ENCODE measurements at regions not wholly inside any gene's neighbourhood (a gene's known extent, or its start where the extent isn't known, plus 50 kb on each side); places are given as distances from the start of the nearest gene placed in this dataset.

GRCh38 chr6:132084811-132085509 lies 133.8 kb upstream of the CCN2 start:
- DNase-seq (ENCODE audit: insufficient read length, low spot score, missing footprints) = peak; percentile 37
- Histone ChIP-seq H3K9me3 (ENCODE audit: low read depth, low read length) (no peaks in the 10 kb centered on the region), H2AFZ (ENCODE audit: low read length) (no peak overlapping the region), H3K27me3 (ENCODE audit: insufficient read depth, low read length) (no peaks in the 10 kb centered on the region), H3K79me2 (ENCODE audit: insufficient read depth, low read length) (no peaks in the 10 kb centered on the region), H3K4me3 (ENCODE audit: insufficient read depth, low read length) (no peak overlapping the region), H3K4me2 (ENCODE audit: insufficient read depth, low read length) (peak overlapping the region; percentile 40), H3K4me1 (ENCODE audit: insufficient read depth, low read length) (peaks cover 35% of the 10 kb centered on the region), H3K27ac (ENCODE audit: low read depth, low read length) (peak overlapping the region; percentile 97), H3K36me3 (ENCODE audit: insufficient read depth, low read length) (no peaks in the 10 kb centered on the region), H4K20me1 (ENCODE audit: insufficient read depth, low read length) (no peaks in the 10 kb centered on the region)
- TF ChIP-seq CTCF (IDR thresholded peaks at IDR 0.05; ENCODE audit: extremely low read depth, low read depth, low read length) = no peak

- no peak for DNase-seq (ENCODE audit: insufficient read length, low spot score, missing footprints)
- Histone ChIP-seq H3K36me3 (ENCODE audit: insufficient read depth, low read length) (no peaks in the 10 kb centered on the region), H3K27me3 (ENCODE audit: insufficient read depth, low read length) (no peaks in the 10 kb centered on the region), H3K4me1 (ENCODE audit: insufficient read depth, low read length) (peaks cover 31% of the 10 kb centered on the region), H2AFZ (ENCODE audit: low read length) (no peak overlapping the region), H3K4me2 (ENCODE audit: insufficient read depth, low read length) (no peak overlapping the region), H3K27ac (ENCODE audit: low read depth, low read length) (no peak overlapping the region), H3K9me3 (ENCODE audit: low read depth, low read length) (no peaks in the 10 kb centered on the region), H3K4me3 (ENCODE audit: insufficient read depth, low read length) (no peak overlapping the region), H4K20me1 (ENCODE audit: insufficient read depth, low read length) (no peaks in the 10 kb centered on the region), H3K79me2 (ENCODE audit: insufficient read depth, low read length) (no peaks in the 10 kb centered on the region)
- TF ChIP-seq CTCF (IDR thresholded peaks at IDR 0.05; ENCODE audit: extremely low read depth, low read depth, low read length) = no peak
Measured at GRCh38 chr6:132082421-132082820, 131.2 kb upstream of the CCN2 start.

- no peak for DNase-seq (ENCODE audit: insufficient read length, low spot score, missing footprints)
- no peaks in the 10 kb centered on the region for H4K20me1 ChIP-seq (ENCODE audit: insufficient read depth, low read length)
- H3K4me3 ChIP-seq (ENCODE audit: insufficient read depth, low read length) = no peak overlapping the region
- H3K27ac ChIP-seq (ENCODE audit: low read depth, low read length) = no peak overlapping the region
- H3K36me3 ChIP-seq (ENCODE audit: insufficient read depth, low read length) = no peaks in the 10 kb centered on the region
- H3K4me2 ChIP-seq (ENCODE audit: insufficient read depth, low read length) = no peak overlapping the region
- no peaks in the 10 kb centered on the region for H3K79me2 ChIP-seq (ENCODE audit: insufficient read depth, low read length)
- no peak for TF ChIP-seq CTCF (IDR thresholded peaks at IDR 0.05; ENCODE audit: extremely low read depth, low read depth, low read length)
- H2AFZ ChIP-seq (ENCODE audit: low read length) = peak overlapping the region; percentile 18
- no peaks in the 10 kb centered on the region for H3K9me3 ChIP-seq (ENCODE audit: low read depth, low read length)
- peaks cover 21% of the 10 kb centered on the region for H3K4me1 ChIP-seq (ENCODE audit: insufficient read depth, low read length)
- no peaks in the 10 kb centered on the region for H3K27me3 ChIP-seq (ENCODE audit: insufficient read depth, low read length)
Measured at GRCh38 chr6:132081338-132081737, 130.2 kb upstream of the CCN2 start.

GRCh38 chr6:132079286-132079685 lies 128.1 kb upstream of the CCN2 start:
- no peaks in the 10 kb centered on the region for H3K9me3 ChIP-seq (ENCODE audit: low read depth, low read length)
- H4K20me1 ChIP-seq (ENCODE audit: insufficient read depth, low read length) = no peaks in the 10 kb centered on the region
- peaks cover 3% of the 10 kb centered on the region for H3K4me1 ChIP-seq (ENCODE audit: insufficient read depth, low read length)
- TF ChIP-seq CTCF (IDR thresholded peaks at IDR 0.05; ENCODE audit: extremely low read depth, low read depth, low read length) = no peak
- H3K27ac ChIP-seq (ENCODE audit: low read depth, low read length) = no peak overlapping the region
- no peak overlapping the region for H3K4me2 ChIP-seq (ENCODE audit: insufficient read depth, low read length)
- no peaks in the 10 kb centered on the region for H3K27me3 ChIP-seq (ENCODE audit: insufficient read depth, low read length)
- H3K36me3 ChIP-seq (ENCODE audit: insufficient read depth, low read length) = no peaks in the 10 kb centered on the region
- no peaks in the 10 kb centered on the region for H3K79me2 ChIP-seq (ENCODE audit: insufficient read depth, low read length)
- no peak overlapping the region for H2AFZ ChIP-seq (ENCODE audit: low read length)
- DNase-seq (ENCODE audit: insufficient read length, low spot score, missing footprints) = no peak
- no peak overlapping the region for H3K4me3 ChIP-seq (ENCODE audit: insufficient read depth, low read length)
